Stomach (tissue), 4 donors: ENCODE measurements at regions not wholly inside any gene's neighbourhood (a gene's known extent, or its start where the extent isn't known, plus 50 kb on each side); places are given as distances from the start of the nearest gene placed in this dataset.

Source experiments
- CTCF ChIP-seq, 7 experiments: fragments of 450-650 bp in 4 of 7; fragments of 200-600 bp in 3 of 7; sonication (generic) in 3 of 7; IDR thresholded peaks; one replicate each; pipeline ENCODE4 v1.5.1; 2016 to 2019; ENCODE audit warnings: antibody characterized with exemption in 7 of 7, control low read depth in 2 of 7, mild to moderate bottlenecking in 1 of 7
- POLR2A ChIP-seq, 4 donors: fragments of 450-650 bp; IDR thresholded peaks; one replicate each; pipeline ENCODE4 v1.6.1; 2016; ENCODE audit warnings: antibody characterized with exemption in 4 of 4, control low read depth in 2 of 4, mild to moderate bottlenecking in 1 of 4, moderate library complexity in 1 of 4
- POLR2AphosphoS5 ChIP-seq, 3 donors: sonication (generic); formaldehyde crosslinking; IDR thresholded peaks; one replicate each; pipeline ENCODE4 v1.6.1; 2016; ENCODE audit warnings: antibody characterized with exemption in 3 of 3

GRCh38 chr20:10970109-10970508, 296.3 kb upstream of the JAG1 start:
- TF ChIP-seq POLR2A (IDR thresholded peaks at IDR 0.05) = no peak
- no peak for TF ChIP-seq CTCF (IDR thresholded peaks at IDR 0.05)
- no peak for TF ChIP-seq POLR2AphosphoS5 (IDR thresholded peaks at IDR 0.05)
